ENCODE measurements at regions not wholly inside any gene's neighbourhood (a gene's known extent, or its start where the extent isn't known, plus 50 kb on each side); places are given as distances from the start of the nearest gene placed in this dataset.
A peak's percentile ranks its signal among the peaks of the same experiment; 100 is the strongest.

- H3K4me3 ChIP-seq (ENCODE audit: low read length): no peak overlapping the region
- no peak for DNase-seq (ENCODE audit: low read depth)
- no peak for TF ChIP-seq CTCF (conservative IDR thresholded peaks at IDR 0.05; ENCODE audit: low read depth, low read length)
Measured at GRCh38 chr12:78442454-78442801, 422.1 kb upstream of the SYT1 start.

DNA sequence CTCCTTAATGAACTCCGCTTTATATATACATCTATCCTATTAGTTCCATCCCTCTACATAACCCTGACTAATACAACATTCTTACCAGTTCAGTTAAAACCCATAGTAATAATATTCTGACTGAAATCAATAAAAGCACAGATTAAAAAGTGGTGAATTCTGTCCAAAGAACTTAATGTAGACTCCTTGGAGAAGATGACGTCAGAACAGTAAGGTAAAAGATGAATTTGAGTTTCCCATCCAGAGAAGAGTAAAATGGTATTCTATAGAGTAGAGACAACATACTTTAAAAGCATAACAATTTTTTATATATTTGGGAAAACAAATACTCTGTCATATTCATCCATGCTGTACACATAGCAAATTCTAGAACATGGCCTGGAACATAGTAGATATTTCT, 418.0 kb upstream of the SYT1 start:
- DNase-seq (ENCODE audit: low read depth): no peak
- H3K4me3 ChIP-seq (ENCODE audit: low read length): no peak overlapping the region
- TF ChIP-seq CTCF (conservative IDR thresholded peaks at IDR 0.05; ENCODE audit: low read depth, low read length): no peak

DNA sequence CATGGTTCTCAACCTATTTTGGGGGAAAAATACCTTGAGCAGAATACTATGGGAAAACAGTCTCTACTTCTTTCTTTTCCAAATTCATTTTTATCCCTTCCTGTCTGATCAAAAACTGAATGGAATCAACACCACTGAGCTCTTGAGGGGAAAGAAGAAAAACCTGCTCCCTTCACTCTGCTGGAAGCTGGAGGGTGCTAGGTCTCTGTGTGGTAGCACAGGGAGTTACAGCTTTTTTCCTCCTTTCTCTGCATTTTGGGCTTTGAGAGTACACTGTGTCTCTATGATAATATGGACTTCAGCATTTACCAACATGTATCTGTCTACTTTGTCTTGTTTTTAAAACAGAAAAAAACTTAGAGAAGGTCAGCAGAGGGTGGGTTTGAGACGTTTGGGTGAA, 417.2 kb upstream of the SYT1 start:
- TF ChIP-seq CTCF (conservative IDR thresholded peaks at IDR 0.05; ENCODE audit: low read depth, low read length): no peak
- no peak for DNase-seq (ENCODE audit: low read depth)
- no peak overlapping the region for H3K4me3 ChIP-seq (ENCODE audit: low read length)

DNA sequence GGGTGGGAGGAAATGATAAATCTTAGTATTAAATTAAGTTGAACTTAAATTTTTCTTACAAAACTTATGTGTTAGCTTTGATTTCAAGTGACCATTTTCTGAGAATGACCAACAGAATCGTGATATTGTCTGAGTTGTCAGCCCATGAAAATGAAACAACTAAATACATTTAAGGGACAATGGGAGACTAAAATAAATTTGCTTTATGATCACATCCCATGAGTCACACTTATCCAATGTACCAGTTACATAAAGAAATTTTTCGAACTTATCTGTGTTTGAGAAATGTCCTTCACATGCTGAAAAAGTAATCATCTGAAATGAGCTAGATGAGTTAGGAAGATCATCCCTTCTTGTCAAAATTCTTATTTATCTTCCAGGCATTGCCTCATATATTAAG, 415.9 kb upstream of the SYT1 start:
- no peak for DNase-seq (ENCODE audit: low read depth)
- H3K4me3 ChIP-seq (ENCODE audit: low read length): no peak overlapping the region
- no peak for TF ChIP-seq CTCF (conservative IDR thresholded peaks at IDR 0.05; ENCODE audit: low read depth, low read length)

DNA sequence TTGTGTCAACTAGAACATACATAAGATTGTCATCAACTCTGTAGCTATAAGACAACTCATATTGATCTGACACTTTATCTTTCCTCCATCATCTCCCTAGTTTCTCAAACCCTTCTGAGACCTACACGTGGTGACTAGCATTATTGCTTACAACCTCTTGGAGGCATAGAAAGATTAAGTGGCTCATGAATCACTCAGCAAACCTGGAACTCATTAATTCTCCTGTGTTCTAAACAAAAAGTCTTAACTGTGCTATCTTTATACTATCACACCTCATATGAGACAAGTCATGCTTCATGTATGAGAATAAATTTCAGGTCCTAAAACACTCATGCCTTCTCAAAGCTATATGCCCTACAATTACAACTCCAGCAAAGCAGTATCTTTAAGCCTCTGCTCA, 408.6 kb upstream of the SYT1 start:
- TF ChIP-seq CTCF (conservative IDR thresholded peaks at IDR 0.05; ENCODE audit: low read depth, low read length): no peak
- DNase-seq (ENCODE audit: low read depth): no peak
- no peak overlapping the region for H3K4me3 ChIP-seq (ENCODE audit: low read length)

GRCh38 chr12:78457938-78458337, 406.6 kb upstream of the SYT1 start:
- TF ChIP-seq CTCF (conservative IDR thresholded peaks at IDR 0.05; ENCODE audit: low read depth, low read length): no peak
- no peak overlapping the region for H3K4me3 ChIP-seq (ENCODE audit: low read length)
- DNase-seq (ENCODE audit: low read depth): no peak

- TF ChIP-seq CTCF (conservative IDR thresholded peaks at IDR 0.05; ENCODE audit: low read depth, low read length): peak; percentile 72
- no peak overlapping the region for H3K4me3 ChIP-seq (ENCODE audit: low read length)
- DNase-seq (ENCODE audit: low read depth): no peak
Measured at GRCh38 chr12:78470354-78471195, 394.0 kb upstream of the SYT1 start.
